ENCODE measurements at regions not wholly inside any gene's neighbourhood (a gene's known extent, or its start where the extent isn't known, plus 50 kb on each side); places are given as distances from the start of the nearest gene placed in this dataset.

DNA sequence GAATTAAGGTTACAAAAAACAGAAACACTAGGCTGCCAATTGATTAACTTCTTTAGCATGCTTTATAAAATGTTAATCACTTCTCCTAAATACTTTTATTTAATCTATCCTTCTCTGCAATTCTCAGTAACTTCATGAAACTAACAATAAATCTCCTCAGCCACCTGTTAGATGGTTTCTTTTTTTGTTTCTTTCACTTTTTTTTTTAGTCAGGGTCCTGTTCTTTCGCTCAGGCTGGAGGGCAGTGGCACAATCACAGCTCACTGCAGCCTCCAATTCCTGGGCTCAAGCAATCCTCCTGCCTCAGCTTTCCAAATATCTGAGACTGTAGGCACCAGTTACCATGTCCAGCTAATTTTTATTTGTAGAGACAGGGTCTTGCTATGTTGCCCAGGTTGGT is 213.4 kb upstream of the STK17B start:
- TF ChIP-seq, protein P1, sequence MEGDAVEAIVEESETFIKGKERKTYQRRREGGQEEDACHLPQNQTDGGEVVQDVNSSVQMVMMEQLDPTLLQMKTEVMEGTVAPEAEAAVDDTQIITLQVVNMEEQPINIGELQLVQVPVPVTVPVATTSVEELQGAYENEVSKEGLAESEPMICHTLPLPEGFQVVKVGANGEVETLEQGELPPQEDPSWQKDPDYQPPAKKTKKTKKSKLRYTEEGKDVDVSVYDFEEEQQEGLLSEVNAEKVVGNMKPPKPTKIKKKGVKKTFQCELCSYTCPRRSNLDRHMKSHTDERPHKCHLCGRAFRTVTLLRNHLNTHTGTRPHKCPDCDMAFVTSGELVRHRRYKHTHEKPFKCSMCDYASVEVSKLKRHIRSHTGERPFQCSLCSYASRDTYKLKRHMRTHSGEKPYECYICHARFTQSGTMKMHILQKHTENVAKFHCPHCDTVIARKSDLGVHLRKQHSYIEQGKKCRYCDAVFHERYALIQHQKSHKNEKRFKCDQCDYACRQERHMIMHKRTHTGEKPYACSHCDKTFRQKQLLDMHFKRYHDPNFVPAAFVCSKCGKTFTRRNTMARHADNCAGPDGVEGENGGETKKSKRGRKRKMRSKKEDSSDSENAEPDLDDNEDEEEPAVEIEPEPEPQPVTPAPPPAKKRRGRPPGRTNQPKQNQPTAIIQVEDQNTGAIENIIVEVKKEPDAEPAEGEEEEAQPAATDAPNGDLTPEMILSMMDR (IDR thresholded peaks at IDR 0.05; ENCODE audit: low read depth, low read length, poor library complexity, severe bottlenecking), result no peak
- no peak for TF ChIP-seq EZH2phosphoT487 (IDR thresholded peaks at IDR 0.05; ENCODE audit: borderline replicate concordance, low read length)
- Histone ChIP-seq H3K79me2 (ENCODE audit: control insufficient read depth, low read length) (no peaks in the 10 kb centered on the region), H3K4me2 (ENCODE audit: low read length) (no peak overlapping the region), H4K20me1 (ENCODE audit: control insufficient read depth, insufficient read depth, low read depth, low read length) (no peaks in the 10 kb centered on the region), H3K9me2 (replicated peaks; ENCODE audit: control insufficient read depth, low read length) (no peaks in the 10 kb centered on the region), H3K36me3 (ENCODE audit: control insufficient read depth, low read length) (no peaks in the 10 kb centered on the region), H3K27me3 (ENCODE audit: control insufficient read depth, low read length) (peaks cover 3% of the 10 kb centered on the region; the same call in 1 of the 2 replicates), H3K4me3 (ENCODE audit: low read length) (no peak overlapping the region), H3F3A (ENCODE audit: control insufficient read depth, insufficient read depth) (no peaks in the 10 kb centered on the region), H3K9me3 (ENCODE audit: control insufficient read depth, insufficient read depth, low read length) (no peaks in the 10 kb centered on the region), H3K4me1 (ENCODE audit: control insufficient read depth, low read length) (peaks cover 7% of the 10 kb centered on the region), H3K27ac (ENCODE audit: low read depth, low read length) (no peak overlapping the region)

DNA sequence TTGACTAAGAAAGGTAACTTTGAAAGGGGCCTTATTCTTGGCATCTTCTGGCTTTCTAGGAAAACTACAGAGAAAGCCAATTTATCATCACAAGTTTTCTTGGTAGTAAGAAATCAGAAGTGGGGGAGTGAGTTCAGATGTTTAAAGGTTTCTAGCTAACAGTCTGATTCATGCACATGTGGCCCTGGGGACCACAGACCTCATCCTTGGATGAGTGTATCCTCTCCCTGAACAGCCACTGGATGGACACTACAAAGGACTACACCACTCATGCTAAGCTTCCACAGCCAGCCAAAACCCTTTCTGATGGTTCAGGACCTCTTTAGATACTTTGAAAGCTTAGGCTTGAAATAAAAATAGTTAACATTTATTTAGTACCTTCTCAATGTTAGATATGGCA is 218.3 kb upstream of the STK17B start:
- Histone ChIP-seq H4K20me1 (ENCODE audit: control insufficient read depth, insufficient read depth, low read depth, low read length) (no peaks in the 10 kb centered on the region), H3K9me3 (ENCODE audit: control insufficient read depth, insufficient read depth, low read length) (no peaks in the 10 kb centered on the region), H3K36me3 (ENCODE audit: control insufficient read depth, low read length) (no peaks in the 10 kb centered on the region), H3K27me3 (ENCODE audit: control insufficient read depth, low read length) (no peaks in the 10 kb centered on the region), H3K27ac (ENCODE audit: low read depth, low read length) (no peak overlapping the region), H3K4me2 (ENCODE audit: low read length) (no peak overlapping the region), H3K79me2 (ENCODE audit: control insufficient read depth, low read length) (no peaks in the 10 kb centered on the region), H3F3A (ENCODE audit: control insufficient read depth, insufficient read depth) (no peaks in the 10 kb centered on the region), H3K4me1 (ENCODE audit: control insufficient read depth, low read length) (no peaks in the 10 kb centered on the region), H3K4me3 (ENCODE audit: low read length) (no peak overlapping the region), H3K9me2 (replicated peaks; ENCODE audit: control insufficient read depth, low read length) (no peaks in the 10 kb centered on the region)
- TF ChIP-seq, protein P1 (IDR thresholded peaks at IDR 0.05; ENCODE audit: low read depth, low read length, poor library complexity, severe bottlenecking), result no peak
- no peak for TF ChIP-seq EZH2phosphoT487 (IDR thresholded peaks at IDR 0.05; ENCODE audit: borderline replicate concordance, low read length)

DNA sequence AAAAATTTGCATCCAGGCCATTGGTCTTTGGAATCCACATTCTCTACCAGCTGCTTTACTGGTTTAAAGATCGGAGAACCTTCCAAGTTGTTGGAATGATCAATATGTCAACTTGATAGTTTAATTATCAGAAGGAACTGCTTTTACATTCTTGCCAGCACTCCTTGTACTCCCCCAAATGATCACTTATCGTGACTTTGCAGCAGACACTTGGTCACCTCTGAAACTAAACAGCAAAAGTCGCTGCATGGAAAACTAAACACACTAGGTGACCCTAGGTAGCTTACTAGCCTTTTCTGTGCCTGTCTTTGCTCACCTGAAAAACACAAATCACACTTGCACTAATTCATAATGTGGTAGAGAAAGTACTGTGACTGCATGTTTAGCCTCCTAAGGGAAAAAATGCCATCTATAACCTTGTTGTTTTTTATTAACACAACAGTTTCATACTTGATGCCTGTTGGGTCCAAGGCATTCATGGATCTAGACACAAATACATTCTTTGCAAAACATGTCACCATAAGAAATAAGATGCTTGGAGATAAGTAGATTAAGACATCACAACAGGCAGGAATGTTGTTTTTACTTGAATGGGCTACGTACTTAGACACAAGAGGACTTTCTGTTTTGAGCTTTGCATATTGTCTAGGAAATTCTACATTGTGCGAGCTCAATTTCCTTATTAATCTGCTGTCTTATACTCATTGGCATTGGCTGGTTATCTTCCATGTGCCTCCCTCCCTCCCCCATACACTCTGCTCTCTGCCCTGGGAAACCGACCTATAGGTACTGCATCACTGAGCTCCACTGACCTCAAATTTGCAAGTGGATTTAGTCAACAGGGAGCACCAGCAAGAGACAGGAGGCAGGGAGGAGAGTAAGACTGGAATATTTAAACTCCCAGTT is 219.1 kb upstream of the STK17B start:
- Histone ChIP-seq H3K4me1 (ENCODE audit: control insufficient read depth, low read length) (no peaks in the 10 kb centered on the region), H3K79me2 (ENCODE audit: control insufficient read depth, low read length) (no peaks in the 10 kb centered on the region), H3K9me2 (replicated peaks; ENCODE audit: control insufficient read depth, low read length) (no peaks in the 10 kb centered on the region), H3K4me2 (ENCODE audit: low read length) (no peak overlapping the region), H4K20me1 (ENCODE audit: control insufficient read depth, insufficient read depth, low read depth, low read length) (no peaks in the 10 kb centered on the region), H3K27ac (ENCODE audit: low read depth, low read length) (no peak overlapping the region), H3K9me3 (ENCODE audit: control insufficient read depth, insufficient read depth, low read length) (no peaks in the 10 kb centered on the region), H3F3A (ENCODE audit: control insufficient read depth, insufficient read depth) (no peaks in the 10 kb centered on the region), H3K4me3 (ENCODE audit: low read length) (no peak overlapping the region), H3K36me3 (ENCODE audit: control insufficient read depth, low read length) (no peaks in the 10 kb centered on the region), H3K27me3 (ENCODE audit: control insufficient read depth, low read length) (no peaks in the 10 kb centered on the region)
- TF ChIP-seq, protein P1 (IDR thresholded peaks at IDR 0.05; ENCODE audit: low read depth, low read length, poor library complexity, severe bottlenecking), result no peak
- no peak for TF ChIP-seq EZH2phosphoT487 (IDR thresholded peaks at IDR 0.05; ENCODE audit: borderline replicate concordance, low read length)

All from DOHH2 (cell line).